HepG2 (cell line): ENCODE measurements at regions not wholly inside any gene's neighbourhood (a gene's known extent, or its start where the extent isn't known, plus 50 kb on each side); places are given as distances from the start of the nearest gene placed in this dataset.

ENCODE experiments used
- ATAC-seq: fragments of 200-7000 bp; cut with Tn5 transposase; 3 replicates; pipeline ENCODE4 v1.9.1; 2020; ENCODE audit warnings: mild to moderate bottlenecking, moderate library complexity
- BruUV-seq: library from RNA; stranded (reverse); fragments of 400-500 nt; replicated peaks from 2 replicates; lab custom pipeline; 2021; lab: Mats Ljungman, UMichigan
- CTCF ChIA-PET: fragments of 300-600 bp; formaldehyde crosslinking; extraction: SDS; loops from one replicate; lab custom pipeline; 2021; ENCODE audit warnings: low total read pairs, inconsistent platforms, low intra/inter-chr PET ratio; lab: Yijun Ruan, JAX
- POLR2A ChIA-PET: fragments of 350-600 bp; sonication (Branson Sonifier 250); formaldehyde crosslinking; loops from one replicate; lab custom pipeline; 2020; ENCODE audit warnings: antibody characterized with exemption, inconsistent platforms; lab: Yijun Ruan, JAX
- DNase-seq: peaks from one replicate; pipeline ENCODE4 v3.0.0-alpha.2; 2015; ENCODE audit warnings: low spot score
- FAIRE-seq: peaks from 3 replicates; lab custom pipeline; 2011; peaks lifted over from hg19 to GRCh38; lab: Jason Lieb, UNC
- H2AFZ ChIP-seq: one replicate; pipeline ENCODE4 v1.6.1; 2011; ENCODE audit warnings: low read length, inconsistent platforms
- H3K27ac ChIP-seq: fragments of 300-600 bp; 3 replicates; pipeline ENCODE4 v1.8.0; 2011; ENCODE audit warnings: mixed run types, mild to moderate bottlenecking, mixed read lengths, low read length, inconsistent platforms; ENCODE audit not compliant: insufficient read depth; ENCODE audit errors: extremely low read length
- H3K27me3 ChIP-seq, 2 experiments: fragments of 200-600 bp in 1 of 2; 2 replicates in 1 of 2; 3 replicates in 1 of 2; pipeline versions ENCODE4 v1.6.0 to v1.8.0; 2011; ENCODE audit warnings: low read length in 2 of 2, mild to moderate bottlenecking in 2 of 2, moderate library complexity in 2 of 2, inconsistent platforms in 1 of 2; ENCODE audit not compliant: insufficient read depth in 2 of 2, control insufficient read depth in 1 of 2
- H3K36me3 ChIP-seq, 2 experiments: fragments of 200-600 bp in 1 of 2; replicated peaks in 1 of 2; 2 replicates in 1 of 2; 3 replicates in 1 of 2; pipeline versions ENCODE4 v1.5.1 to v1.8.0; 2011; ENCODE audit warnings: low read length in 2 of 2, inconsistent platforms in 1 of 2; ENCODE audit not compliant: insufficient read depth in 2 of 2, control insufficient read depth in 1 of 2
- H3K4me1 ChIP-seq: 2 replicates; pipeline ENCODE4 v1.5.1; 2012; ENCODE audit warnings: low read length, inconsistent platforms; ENCODE audit not compliant: insufficient read depth
- H3K4me2 ChIP-seq: 2 replicates; pipeline ENCODE4 v1.6.0; 2011; ENCODE audit warnings: low read depth, low read length, inconsistent platforms
- H3K4me3 ChIP-seq, 3 experiments: fragments of 200-600 bp in 1 of 3; sonication (generic), shearing (Covaris generic) in 1 of 3; replicated peaks in 1 of 3; 2 replicates each; pipeline ENCODE4 v1.5.1; 2011 to 2016; ENCODE audit warnings: low read length in 3 of 3, inconsistent platforms in 2 of 3, low read depth in 2 of 3, mild to moderate bottlenecking in 2 of 3, control low read depth in 1 of 3, mixed read lengths in 1 of 3; ENCODE audit not compliant: insufficient read depth in 1 of 3
- H3K79me2 ChIP-seq: one replicate; pipeline ENCODE4 v1.6.1; 2011; ENCODE audit warnings: low read length, inconsistent platforms; ENCODE audit not compliant: insufficient read depth
- H3K9ac ChIP-seq: 2 replicates; pipeline ENCODE4 v1.6.0; 2011; ENCODE audit warnings: mild to moderate bottlenecking, low read depth, low read length, inconsistent platforms; ENCODE audit not compliant: insufficient read depth
- H3K9me3 ChIP-seq: 2 replicates; pipeline ENCODE4 v1.5.1; 2012; ENCODE audit warnings: mild to moderate bottlenecking, low read length
- H4K20me1 ChIP-seq: 2 replicates; pipeline ENCODE4 v1.6.0; 2011; ENCODE audit warnings: inconsistent platforms, mild to moderate bottlenecking, low read length, moderate library complexity; ENCODE audit not compliant: insufficient read depth
- CHCHD3 ChIP-seq: sonication (generic); formaldehyde crosslinking; IDR thresholded peaks from 2 replicates; pipeline ENCODE4 v1.8.0; 2022; ENCODE audit warnings: mild to moderate bottlenecking, missing genetic modification reagents, moderate library complexity
- HIVEP1 ChIP-seq: sonication (generic); formaldehyde crosslinking; IDR thresholded peaks from 2 replicates; pipeline ENCODE4 v1.4.0; 2020; ENCODE audit warnings: mild to moderate bottlenecking, missing genetic modification reagents
- MTA1 ChIP-seq: sonication (generic); formaldehyde crosslinking; IDR thresholded peaks from 2 replicates; pipeline ENCODE4 v1.4.0; 2020; ENCODE audit warnings: missing genetic modification reagents, mild to moderate bottlenecking, borderline replicate concordance
- SMAD3 ChIP-seq: sonication (generic); formaldehyde crosslinking; IDR thresholded peaks from 2 replicates; pipeline ENCODE4 v1.4.0; 2020; ENCODE audit warnings: missing genetic modification reagents
- TFDP2 ChIP-seq: sonication (generic); formaldehyde crosslinking; IDR thresholded peaks from 2 replicates; pipeline ENCODE4 v1.4.0; 2020; ENCODE audit warnings: missing genetic modification reagents
- ZNF33A ChIP-seq: sonication (generic); formaldehyde crosslinking; IDR thresholded peaks from 2 replicates; pipeline ENCODE4 v1.5.1; 2020; ENCODE audit warnings: missing genetic modification reagents, mild to moderate bottlenecking, moderate library complexity, borderline replicate concordance
- ZNF34 ChIP-seq: sonication (generic); formaldehyde crosslinking; IDR thresholded peaks from 2 replicates; pipeline ENCODE4 v1.4.0; 2020; ENCODE audit warnings: mild to moderate bottlenecking, missing genetic modification reagents, borderline replicate concordance
- ZNF678 ChIP-seq: sonication (generic); formaldehyde crosslinking; IDR thresholded peaks from 2 replicates; pipeline ENCODE4 v1.4.0; 2020; ENCODE audit warnings: mild to moderate bottlenecking, missing genetic modification reagents
- ZNF775 ChIP-seq: sonication (generic); formaldehyde crosslinking; IDR thresholded peaks from 2 replicates; pipeline ENCODE4 v1.4.0; 2020; ENCODE audit warnings: missing genetic modification reagents, mild to moderate bottlenecking, moderate library complexity, borderline replicate concordance
- WGBS: methylation state at CpG from one replicate; pipeline ENCODE4 v1.1.6; 2017; ENCODE audit warnings: low lambda C conversion rate; 5-methylcytosine and 5-hydroxymethylcytosine counted together
- in situ Hi-C: cut with HindIII; loops from 2 replicates; pipeline ENCODE4 v1.10.0; 2017; ENCODE audit warnings: low pct_unique_long_range_greater_than_20kb; ENCODE audit not compliant: extremely low pct_ligation_motif_present
- intact Hi-C: fragments of 100-400 bp; cut with micrococcal nuclease; formaldehyde crosslinking; loops from one replicate; pipeline ENCODE4 v1.10.0; 2022; ENCODE audit not compliant: unreplicated experiment
- TF ChIP-seq, protein P1 (sequence below): sonication (generic); formaldehyde crosslinking; IDR thresholded peaks from 2 replicates; pipeline ENCODE4 v1.8.0; 2022; ENCODE audit warnings: mild to moderate bottlenecking, missing genetic modification reagents, borderline replicate concordance

DNA sequence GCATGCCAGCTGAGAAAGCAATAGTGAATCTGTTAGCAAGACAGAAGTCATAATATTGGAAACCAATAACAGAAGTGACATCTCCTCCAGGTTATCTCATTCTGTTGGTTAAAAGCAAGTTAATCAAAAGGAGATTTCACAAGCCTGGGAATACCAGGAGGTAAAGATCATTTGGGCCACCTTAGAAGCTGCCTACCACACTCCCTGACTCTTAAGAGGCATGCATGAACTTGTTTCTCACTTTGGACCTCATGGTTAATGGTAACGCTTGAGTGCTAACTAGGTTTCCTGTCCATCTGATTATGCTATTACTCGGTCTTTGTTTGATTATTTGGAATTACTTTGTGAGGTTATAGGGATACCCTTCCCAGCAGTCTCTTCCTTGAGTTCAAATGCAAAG lies 650.8 kb upstream of the SGO1 start:
- Histone ChIP-seq H3K27ac (no peak overlapping the region), H3K79me2 (no peaks in the 10 kb centered on the region), H3K36me3 (no peaks in the 10 kb centered on the region), H2AFZ (no peak overlapping the region), H3K4me1 (no peaks in the 10 kb centered on the region), H3K27me3 (no peaks in the 10 kb centered on the region), H3K4me2 (no peak overlapping the region), H3K9ac (no peak overlapping the region), H3K9me3 (peaks cover 84% of the 10 kb centered on the region), H4K20me1 (no peaks in the 10 kb centered on the region), H3K4me3 (no peak overlapping the region)
- no peak for ATAC-seq
- DNase-seq = no peak
- TF ChIP-seq CHCHD3 (CRISPR knock-in tag) = no peak
- TF ChIP-seq MTA1 (CRISPR knock-in tag) = no peak
- no peak for TF ChIP-seq HIVEP1 (CRISPR knock-in tag)
- TF ChIP-seq, protein P1, sequence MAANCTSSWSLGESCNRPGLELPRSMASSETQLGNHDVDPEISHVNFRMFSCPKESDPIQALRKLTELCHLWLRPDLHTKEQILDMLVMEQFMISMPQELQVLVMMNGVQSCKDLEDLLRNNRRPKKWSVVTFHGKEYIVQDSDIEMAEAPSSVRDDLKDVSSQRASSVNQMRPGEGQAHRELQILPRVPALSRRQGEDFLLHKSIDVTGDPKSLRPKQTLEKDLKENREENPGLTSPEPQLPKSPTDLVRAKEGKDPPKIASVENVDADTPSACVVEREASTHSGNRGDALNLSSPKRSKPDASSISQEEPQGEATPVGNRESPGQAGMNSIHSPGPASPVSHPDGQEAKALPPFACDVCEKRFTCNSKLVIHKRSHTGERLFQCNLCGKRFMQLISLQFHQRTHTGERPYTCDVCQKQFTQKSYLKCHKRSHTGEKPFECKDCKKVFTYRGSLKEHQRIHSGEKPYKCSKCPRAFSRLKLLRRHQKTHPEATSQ (CRISPR knock-in tag) = no peak
- no peak for TF ChIP-seq ZNF678 (CRISPR knock-in tag)
- no peak for TF ChIP-seq SMAD3 (CRISPR knock-in tag)
- TF ChIP-seq ZNF775 (CRISPR knock-in tag) = no peak
- TF ChIP-seq ZNF34 (CRISPR knock-in tag) = no peak
- no peak for TF ChIP-seq TFDP2
- TF ChIP-seq ZNF33A (CRISPR knock-in tag) = no peak
- ChIA-PET CTCF (no interaction called here), POLR2A (no interaction called here)
- intact Hi-C loops = no loop called here
- BruUV-seq = no TSS peak
- 15% methylated on average over 2 of the region's 2 CpGs for WGBS
- in situ Hi-C loops = no loop called here
- no peak for FAIRE-seq
